ENCODE measurements at regions not wholly inside any gene's neighbourhood (a gene's known extent, or its start where the extent isn't known, plus 50 kb on each side); places are given as distances from the start of the nearest gene placed in this dataset.

DNA sequence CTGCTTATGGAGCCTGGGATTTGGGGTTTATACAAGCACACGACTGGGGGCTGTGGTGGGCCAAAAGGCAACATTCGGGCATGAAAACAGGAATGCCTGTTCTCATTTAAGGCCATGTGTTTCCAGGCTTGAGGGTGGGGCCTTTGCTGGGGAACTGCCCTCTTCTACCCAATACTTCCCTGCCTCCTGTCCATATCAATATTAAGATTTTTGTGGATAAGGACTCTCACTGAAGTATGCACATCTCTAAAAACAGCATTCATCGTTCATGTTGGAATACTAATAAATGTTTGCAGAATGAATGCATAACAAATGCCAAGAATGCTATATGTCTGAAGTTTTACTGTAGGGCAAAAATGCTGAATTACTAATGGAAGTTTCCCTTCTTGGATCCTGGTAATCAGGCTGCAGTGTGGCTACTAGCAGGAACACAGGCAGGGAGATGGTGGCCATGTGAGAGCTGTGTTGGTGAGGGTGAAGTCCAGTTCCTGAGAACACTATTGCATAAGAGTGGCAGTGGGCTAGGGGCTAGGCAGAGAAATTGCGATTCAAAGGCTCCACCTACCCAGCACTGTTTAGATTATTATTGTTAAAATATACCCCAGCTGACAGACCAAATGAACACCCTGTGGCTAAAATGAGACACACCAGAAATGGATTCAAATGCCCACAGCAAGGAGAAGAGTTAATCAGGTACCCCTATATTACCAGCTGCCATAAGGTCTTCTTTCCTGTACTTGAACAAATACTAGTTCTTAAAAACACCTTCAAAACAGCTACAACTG is 644.3 kb downstream of the EPM2A start (continued):
- TF ChIP-seq HOXA3 (CRISPR knock-in tag; IDR thresholded peaks at IDR 0.05) = peak; percentile 17; the same call in 1 of the 2 replicates
- peak; percentile 81 for TF ChIP-seq ZMYM4 (CRISPR knock-in tag; IDR thresholded peaks at IDR 0.05)
- 0 out of 2 replicates have a peak, but pooled peaks have one; percentile 46 for TF ChIP-seq ZNF354B (CRISPR knock-in tag; IDR thresholded peaks at IDR 0.05)
- TF ChIP-seq ZNF788 (CRISPR knock-in tag; IDR thresholded peaks at IDR 0.05; ENCODE audit: borderline replicate concordance) = peak; percentile 52; the same call in 1 of the 2 replicates
- no peak for TF ChIP-seq GPN1 (CRISPR knock-in tag; IDR thresholded peaks at IDR 0.05; ENCODE audit: borderline replicate concordance)
- TF ChIP-seq, protein P1, sequence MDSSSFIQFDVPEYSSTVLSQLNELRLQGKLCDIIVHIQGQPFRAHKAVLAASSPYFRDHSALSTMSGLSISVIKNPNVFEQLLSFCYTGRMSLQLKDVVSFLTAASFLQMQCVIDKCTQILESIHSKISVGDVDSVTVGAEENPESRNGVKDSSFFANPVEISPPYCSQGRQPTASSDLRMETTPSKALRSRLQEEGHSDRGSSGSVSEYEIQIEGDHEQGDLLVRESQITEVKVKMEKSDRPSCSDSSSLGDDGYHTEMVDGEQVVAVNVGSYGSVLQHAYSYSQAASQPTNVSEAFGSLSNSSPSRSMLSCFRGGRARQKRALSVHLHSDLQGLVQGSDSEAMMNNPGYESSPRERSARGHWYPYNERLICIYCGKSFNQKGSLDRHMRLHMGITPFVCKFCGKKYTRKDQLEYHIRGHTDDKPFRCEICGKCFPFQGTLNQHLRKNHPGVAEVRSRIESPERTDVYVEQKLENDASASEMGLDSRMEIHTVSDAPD (CRISPR knock-in tag; IDR thresholded peaks at IDR 0.05) = peak; percentile 56; the same call in 1 of the 2 replicates
- TF ChIP-seq ZNF556 (CRISPR knock-in tag; IDR thresholded peaks at IDR 0.05; ENCODE audit: borderline replicate concordance) = 0 out of 2 replicates have a peak, but pooled peaks have one; percentile 27
- peak; percentile 60; the same call in 1 of the 2 replicates for TF ChIP-seq KAT8 (CRISPR knock-in tag; IDR thresholded peaks at IDR 0.05)
- TF ChIP-seq ESRRA (CRISPR knock-in tag; IDR thresholded peaks at IDR 0.05; ENCODE audit: low read depth) = no peak
- no peak for TF ChIP-seq TBX3 (IDR thresholded peaks at IDR 0.05; ENCODE audit: borderline replicate concordance)
- peak; percentile 55; the same call in 1 of the 2 replicates for TF ChIP-seq ZNF747 (CRISPR knock-in tag; IDR thresholded peaks at IDR 0.05; ENCODE audit: borderline replicate concordance)
- peak; percentile 96 for TF ChIP-seq HNF4A (CRISPR knock-in tag; IDR thresholded peaks at IDR 0.05)
- TF ChIP-seq, protein P2, sequence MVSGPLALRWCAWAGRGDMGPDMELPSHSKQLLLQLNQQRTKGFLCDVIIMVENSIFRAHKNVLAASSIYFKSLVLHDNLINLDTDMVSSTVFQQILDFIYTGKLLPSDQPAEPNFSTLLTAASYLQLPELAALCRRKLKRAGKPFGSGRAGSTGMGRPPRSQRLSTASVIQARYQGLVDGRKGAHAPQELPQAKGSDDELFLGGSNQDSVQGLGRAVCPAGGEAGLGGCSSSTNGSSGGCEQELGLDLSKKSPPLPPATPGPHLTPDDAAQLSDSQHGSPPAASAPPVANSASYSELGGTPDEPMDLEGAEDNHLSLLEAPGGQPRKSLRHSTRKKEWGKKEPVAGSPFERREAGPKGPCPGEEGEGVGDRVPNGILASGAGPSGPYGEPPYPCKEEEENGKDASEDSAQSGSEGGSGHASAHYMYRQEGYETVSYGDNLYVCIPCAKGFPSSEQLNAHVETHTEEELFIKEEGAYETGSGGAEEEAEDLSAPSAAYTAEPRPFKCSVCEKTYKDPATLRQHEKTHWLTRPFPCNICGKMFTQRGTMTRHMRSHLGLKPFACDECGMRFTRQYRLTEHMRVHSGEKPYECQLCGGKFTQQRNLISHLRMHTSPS (CRISPR knock-in tag; IDR thresholded peaks at IDR 0.05; ENCODE audit: low read depth) = no peak
- no peak for TF ChIP-seq ZNF530 (CRISPR knock-in tag; IDR thresholded peaks at IDR 0.05; ENCODE audit: low read depth)
- TF ChIP-seq BCL6 (CRISPR knock-in tag; IDR thresholded peaks at IDR 0.05) = 0 out of 2 replicates have a peak, but pooled peaks have one; percentile 19
- TF ChIP-seq ZNF878 (CRISPR knock-in tag; IDR thresholded peaks at IDR 0.05) = peak; percentile 57; the same call in 1 of the 2 replicates
- TF ChIP-seq ZNF501 (CRISPR knock-in tag; IDR thresholded peaks at IDR 0.05) = no peak
- TF ChIP-seq ZNF317 (CRISPR knock-in tag; IDR thresholded peaks at IDR 0.05) = 0 out of 2 replicates have a peak, but pooled peaks have one; percentile 49
- no peak for TF ChIP-seq HDAC6 (IDR thresholded peaks at IDR 0.05; ENCODE audit: low read depth, low read length)
- TF ChIP-seq, protein P3, sequence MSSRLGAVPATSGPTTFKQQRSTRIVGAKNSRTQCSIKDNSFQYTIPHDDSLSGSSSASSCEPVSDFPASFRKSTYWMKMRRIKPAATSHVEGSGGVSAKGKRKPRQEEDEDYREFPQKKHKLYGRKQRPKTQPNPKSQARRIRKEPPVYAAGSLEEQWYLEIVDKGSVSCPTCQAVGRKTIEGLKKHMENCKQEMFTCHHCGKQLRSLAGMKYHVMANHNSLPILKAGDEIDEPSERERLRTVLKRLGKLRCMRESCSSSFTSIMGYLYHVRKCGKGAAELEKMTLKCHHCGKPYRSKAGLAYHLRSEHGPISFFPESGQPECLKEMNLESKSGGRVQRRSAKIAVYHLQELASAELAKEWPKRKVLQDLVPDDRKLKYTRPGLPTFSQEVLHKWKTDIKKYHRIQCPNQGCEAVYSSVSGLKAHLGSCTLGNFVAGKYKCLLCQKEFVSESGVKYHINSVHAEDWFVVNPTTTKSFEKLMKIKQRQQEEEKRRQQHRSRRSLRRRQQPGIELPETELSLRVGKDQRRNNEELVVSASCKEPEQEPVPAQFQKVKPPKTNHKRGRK (CRISPR knock-in tag; IDR thresholded peaks at IDR 0.05) = no peak
- TF ChIP-seq ZNF780A (CRISPR knock-in tag; IDR thresholded peaks at IDR 0.05) = no peak
- TF ChIP-seq ZNF563 (CRISPR knock-in tag; IDR thresholded peaks at IDR 0.05) = no peak
- TF ChIP-seq, protein P4, sequence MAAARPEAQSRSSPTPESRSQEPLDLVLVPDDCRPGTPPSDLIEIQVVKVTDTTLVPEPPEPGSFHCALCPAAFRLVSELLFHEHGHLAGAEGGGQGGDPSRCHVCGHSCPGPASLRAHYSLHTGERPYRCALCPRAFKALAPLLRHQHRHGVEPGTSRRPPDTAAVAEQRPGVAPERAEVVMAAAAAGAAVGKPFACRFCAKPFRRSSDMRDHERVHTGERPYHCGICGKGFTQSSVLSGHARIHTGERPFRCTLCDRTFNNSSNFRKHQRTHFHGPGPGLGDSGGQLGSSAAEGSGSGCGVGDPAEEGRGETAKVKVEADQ (CRISPR knock-in tag; IDR thresholded peaks at IDR 0.05; ENCODE audit: borderline replicate concordance) = no peak
- no peak for TF ChIP-seq IKZF1 (IDR thresholded peaks at IDR 0.05)
- peak; percentile 64; the same call in 1 of the 2 replicates for TF ChIP-seq ZNF441 (CRISPR knock-in tag; IDR thresholded peaks at IDR 0.05; ENCODE audit: borderline replicate concordance)

Measured in HepG2 (cell line).